Loucy (cell line): ENCODE measurements at regions not wholly inside any gene's neighbourhood (a gene's known extent, or its start where the extent isn't known, plus 50 kb on each side); places are given as distances from the start of the nearest gene placed in this dataset.

Source experiments
- H2AFZ ChIP-seq: fragments of 200-600 bp; sonication (generic); 2 replicates; pipeline ENCODE4 v1.6.0; 2016; ENCODE audit warnings: antibody characterized with exemption, mild to moderate bottlenecking, low read length, moderate library complexity
- H3F3A ChIP-seq: fragments of 200-600 bp; 2 replicates; pipeline ENCODE4 v1.6.0; 2016; ENCODE audit warnings: antibody characterized with exemption, low read depth, mild to moderate bottlenecking
- H3K27me3 ChIP-seq: fragments of 200-600 bp; sonication (generic); 2 replicates; pipeline ENCODE4 v1.6.1; 2014; ENCODE audit warnings: low read length, mild to moderate bottlenecking; ENCODE audit not compliant: insufficient read depth, poor library complexity, severe bottlenecking
- H3K36me3 ChIP-seq: fragments of 200-600 bp; sonication (generic); 2 replicates; pipeline ENCODE4 v1.6.1; 2016; ENCODE audit warnings: low read length; ENCODE audit not compliant: insufficient read depth
- H3K4me1 ChIP-seq: fragments of 200-600 bp; sonication (generic); 2 replicates; pipeline ENCODE4 v1.5.1; 2014; ENCODE audit warnings: low read length, mild to moderate bottlenecking; ENCODE audit not compliant: insufficient read depth, poor library complexity, severe bottlenecking
- H3K4me2 ChIP-seq: fragments of 200-600 bp; sonication (generic); 2 replicates; pipeline ENCODE4 v1.6.0; 2014; ENCODE audit warnings: antibody characterized with exemption, low read length, low read depth, mild to moderate bottlenecking; ENCODE audit not compliant: poor library complexity, severe bottlenecking
- H3K4me3 ChIP-seq: fragments of 200-600 bp; sonication (generic); 2 replicates; pipeline ENCODE4 v1.5.1; 2014; ENCODE audit warnings: low read length, mild to moderate bottlenecking, mixed read lengths; ENCODE audit not compliant: poor library complexity, severe bottlenecking
- H3K79me2 ChIP-seq: fragments of 200-600 bp; sonication (generic); 2 replicates; pipeline ENCODE4 v1.6.1; 2014; ENCODE audit warnings: low read length; ENCODE audit not compliant: insufficient read depth
- H3K9ac ChIP-seq: fragments of 200-600 bp; sonication (generic); 2 replicates; pipeline ENCODE4 v1.6.0; 2014; ENCODE audit warnings: mild to moderate bottlenecking, low read depth, low read length, moderate library complexity; ENCODE audit not compliant: poor library complexity, severe bottlenecking
- H3K9me2 ChIP-seq: fragments of 200-600 bp; sonication (generic); replicated peaks from 2 replicates; pipeline ENCODE4 v1.6.1; 2016; ENCODE audit warnings: low read depth, low read length, mixed read lengths
- H3K9me3 ChIP-seq: fragments of 200-600 bp; sonication (generic); 2 replicates; pipeline ENCODE4 v1.6.1; 2014; ENCODE audit warnings: mild to moderate bottlenecking, antibody characterized with exemption, low read length, low read depth; ENCODE audit not compliant: insufficient read depth
- H4K20me1 ChIP-seq: fragments of 200-600 bp; sonication (generic); 2 replicates; pipeline ENCODE4 v1.6.0; 2014; ENCODE audit warnings: antibody characterized with exemption, low read length, mild to moderate bottlenecking; ENCODE audit not compliant: insufficient read depth, poor library complexity, severe bottlenecking
- CTCF ChIP-seq: fragments of 200-600 bp; sonication (generic); conservative IDR thresholded peaks from 2 replicates; pipeline ENCODE4 v1.5.1; 2014; ENCODE audit warnings: mild to moderate bottlenecking, antibody characterized with exemption, low read length
- EZH2phosphoT487 ChIP-seq: fragments of 200-600 bp; IDR thresholded peaks from 2 replicates; pipeline ENCODE4 v1.6.1; 2018; ENCODE audit warnings: antibody characterized with exemption, mild to moderate bottlenecking, moderate library complexity, borderline replicate concordance

- no peaks in the 10 kb centered on the region for H4K20me1 ChIP-seq
- TF ChIP-seq EZH2phosphoT487 (no peak), CTCF (no peak)
These were observed 291.4 kb upstream of the SALL3 start for GRCh38 chr18:78688249-78688648.

GRCh38 chr18:78688916-78689315 lies 290.7 kb upstream of the SALL3 start:
- H3K9ac ChIP-seq, result no peak overlapping the region
- no peaks in the 10 kb centered on the region for H4K20me1 ChIP-seq
- no peaks in the 10 kb centered on the region for H3K27me3 ChIP-seq
- no peak overlapping the region for H3K4me3 ChIP-seq
- no peaks in the 10 kb centered on the region for H3F3A ChIP-seq
- no peaks in the 10 kb centered on the region for H3K9me2 ChIP-seq
- no peaks in the 10 kb centered on the region for H3K4me1 ChIP-seq
- no peaks in the 10 kb centered on the region for H3K79me2 ChIP-seq
- H2AFZ ChIP-seq, result no peak overlapping the region
- no peak overlapping the region for H3K4me2 ChIP-seq
- H3K36me3 ChIP-seq, result no peaks in the 10 kb centered on the region
- peaks cover 6% of the 10 kb centered on the region; the same call in 1 of the 2 replicates for H3K9me3 ChIP-seq
- TF ChIP-seq CTCF (no peak), EZH2phosphoT487 (no peak)

More at GRCh38 chr18:78688249-78688648, 291.4 kb upstream of the SALL3 start:
- Histone ChIP-seq H3K9ac (no peak overlapping the region), H3K79me2 (no peaks in the 10 kb centered on the region), H3K4me2 (no peak overlapping the region), H3K9me2 (no peaks in the 10 kb centered on the region), H3K36me3 (no peaks in the 10 kb centered on the region), H3K9me3 (peaks cover 6% of the 10 kb centered on the region; the same call in 1 of the 2 replicates), H3K4me3 (no peak overlapping the region), H3K27me3 (no peaks in the 10 kb centered on the region), H3F3A (no peaks in the 10 kb centered on the region), H2AFZ (no peak overlapping the region), H3K4me1 (no peaks in the 10 kb centered on the region)

GRCh38 chr18:78689606-78690005 lies 290.0 kb upstream of the SALL3 start:
- Histone ChIP-seq H3K9me3 (peaks cover 3% of the 10 kb centered on the region; the same call in 1 of the 2 replicates), H3K79me2 (no peaks in the 10 kb centered on the region), H2AFZ (no peak overlapping the region), H3F3A (no peaks in the 10 kb centered on the region), H3K4me3 (no peak overlapping the region), H3K4me2 (no peak overlapping the region), H3K9ac (no peak overlapping the region), H4K20me1 (no peaks in the 10 kb centered on the region), H3K27me3 (no peaks in the 10 kb centered on the region), H3K4me1 (no peaks in the 10 kb centered on the region), H3K36me3 (no peaks in the 10 kb centered on the region), H3K9me2 (no peaks in the 10 kb centered on the region)
- TF ChIP-seq EZH2phosphoT487, result no peak
- TF ChIP-seq CTCF, result no peak
